OCI-M2 (cell line): ENCODE measurements at regions not wholly inside any gene's neighbourhood (a gene's known extent, or its start where the extent isn't known, plus 50 kb on each side); places are given as distances from the start of the nearest gene placed in this dataset.

Source experiments
- DNase-seq: peaks from one replicate; lab custom pipeline; 2025; ENCODE audit not compliant: unreplicated experiment; lab: John Stamatoyannopoulos, UW

- no peak for DNase-seq
These were observed 803.3 kb upstream of the CELF4 start for GRCh38 chr18:38368886-38369285.

DNA sequence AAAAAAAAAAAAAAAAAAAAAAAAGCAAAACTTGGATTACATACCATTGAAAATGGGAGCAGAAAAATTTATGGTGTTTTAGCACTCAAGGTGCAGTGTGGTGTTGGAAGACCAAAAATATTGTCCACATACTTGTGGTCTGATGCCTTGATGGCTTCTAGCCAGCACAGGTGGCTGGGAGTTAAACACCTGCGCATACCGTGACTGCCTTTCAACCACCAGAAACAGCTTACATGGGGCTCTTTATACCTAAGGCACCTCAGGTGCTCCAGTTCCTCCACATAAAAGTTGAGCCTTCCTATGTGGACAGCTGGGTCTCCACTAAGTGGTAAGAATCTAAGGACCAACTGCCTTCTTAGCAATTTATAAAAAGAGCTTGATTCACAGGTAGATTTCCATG lies 802.6 kb upstream of the CELF4 start:
- no peak for DNase-seq

DNA sequence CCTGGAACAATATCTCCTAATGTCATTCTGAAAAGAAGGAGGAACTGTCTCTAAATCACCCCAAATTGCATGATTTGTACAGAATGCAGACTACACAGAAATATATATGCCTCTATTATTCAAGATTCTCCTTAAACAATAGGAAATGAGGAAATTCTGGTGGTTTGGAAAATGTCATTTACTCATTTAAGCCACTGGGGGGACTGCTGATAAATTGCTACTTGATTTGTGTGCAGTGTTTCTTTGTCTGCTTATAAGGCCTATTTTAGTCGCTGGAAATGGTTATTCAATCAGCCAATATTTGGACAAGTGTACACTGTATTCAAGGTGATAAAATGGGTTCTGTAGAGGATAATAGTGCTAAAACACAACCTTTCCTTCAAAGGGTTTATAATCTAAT lies 801.9 kb upstream of the CELF4 start:
- DNase-seq, result no peak

DNA sequence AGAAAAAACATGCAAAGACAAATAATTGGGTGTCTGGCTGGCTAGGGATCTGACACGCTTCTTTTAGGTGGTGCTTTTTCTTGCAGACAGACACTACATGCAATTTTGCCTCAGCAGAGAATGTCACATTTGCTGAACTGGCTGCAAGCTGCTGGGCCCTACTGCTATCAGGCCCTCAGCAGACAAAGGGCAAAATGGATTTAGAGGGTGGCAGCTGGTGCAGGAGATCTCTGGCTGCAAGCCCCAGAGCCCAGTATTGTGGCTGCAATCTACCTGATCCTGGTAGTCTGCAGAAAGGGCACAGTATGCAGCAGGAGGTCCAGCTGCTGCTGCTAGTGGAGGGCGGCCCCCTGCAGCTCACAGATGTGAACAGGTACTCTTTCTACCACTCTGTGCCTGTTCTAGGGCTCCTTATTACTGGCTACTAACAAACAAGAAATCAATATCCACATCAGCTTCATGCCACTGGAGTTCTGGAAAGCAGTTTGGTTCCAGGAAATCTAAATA lies 796.7 kb upstream of the CELF4 start:
- no peak for DNase-seq

GRCh38 chr18:38358805-38359657 lies 793.4 kb upstream of the CELF4 start:
- DNase-seq, result no peak

DNA sequence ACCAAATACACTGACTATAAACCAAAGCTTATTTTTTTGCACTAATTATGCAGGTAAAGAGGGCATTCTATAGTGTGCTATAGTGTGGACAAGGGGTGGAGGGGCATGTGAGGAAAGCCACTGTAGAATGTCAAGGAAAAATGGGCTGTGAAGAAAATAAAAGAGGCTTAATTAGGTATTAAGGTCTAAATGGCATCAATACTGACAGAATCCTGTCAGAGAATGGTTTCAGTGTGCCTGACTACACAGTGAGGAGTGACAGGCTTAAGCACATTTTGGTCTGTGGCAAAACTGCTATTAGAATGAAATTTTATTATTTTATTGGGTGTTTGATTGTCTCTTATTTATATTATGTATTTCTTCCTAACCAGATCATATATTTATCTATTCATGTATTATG lies 787.6 kb upstream of the CELF4 start:
- DNase-seq, result no peak

DNA sequence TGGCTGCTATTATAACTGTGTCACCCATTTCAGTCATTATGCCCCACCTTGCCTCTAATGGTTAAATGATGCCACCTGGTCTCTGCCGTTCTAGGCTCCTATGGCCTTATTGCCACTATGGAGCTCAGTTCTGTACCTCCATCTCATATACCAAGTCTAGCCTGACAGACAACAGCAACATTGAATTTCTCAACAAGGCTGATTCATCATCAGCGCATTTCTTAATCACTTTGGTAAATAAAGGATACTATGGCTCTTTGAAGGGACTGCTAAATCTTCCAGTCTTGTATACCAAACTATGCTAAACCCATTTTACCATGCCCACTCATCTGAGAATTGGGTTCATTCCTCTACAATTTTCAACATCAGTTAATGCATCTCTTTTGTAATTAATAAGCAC lies 784.5 kb upstream of the CELF4 start:
- no peak for DNase-seq

DNA sequence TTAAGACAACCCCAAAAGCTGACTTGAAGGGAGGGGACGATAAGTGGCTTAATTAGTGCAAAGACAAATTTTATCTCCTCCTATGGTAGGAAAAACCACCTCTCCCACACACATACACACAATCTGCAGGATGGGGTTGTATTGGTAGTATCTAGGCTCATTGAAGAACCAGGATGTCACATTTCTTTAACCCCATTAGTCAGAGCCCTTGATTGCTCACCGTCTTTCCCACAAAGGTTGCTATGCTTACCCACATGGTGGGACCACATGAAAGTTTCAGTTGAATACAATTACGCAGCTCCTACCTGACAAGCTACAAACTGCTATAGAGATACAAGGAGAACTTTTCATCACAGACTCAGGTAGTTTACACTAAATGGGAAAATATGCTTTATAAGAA lies 765.0 kb upstream of the CELF4 start:
- no peak for DNase-seq

DNA sequence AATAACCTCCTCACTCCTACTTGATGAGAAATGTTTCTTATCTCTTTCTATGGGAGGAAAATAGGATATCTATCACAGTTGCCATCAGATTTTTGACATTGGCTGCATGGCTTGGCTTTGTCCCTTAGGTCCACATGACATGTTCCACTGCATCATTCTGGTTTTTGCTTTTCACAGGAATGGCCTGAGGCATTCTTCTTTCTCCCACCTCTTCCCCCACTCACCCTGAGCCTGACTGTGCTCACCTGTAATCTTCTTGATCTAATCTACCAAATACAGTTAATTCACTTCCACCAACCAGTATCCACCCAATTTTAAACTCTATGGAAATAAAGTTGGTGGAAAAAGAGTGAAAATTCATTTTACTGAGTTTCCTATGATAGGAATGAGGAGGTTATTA lies 763.5 kb upstream of the CELF4 start:
- no peak for DNase-seq

DNA sequence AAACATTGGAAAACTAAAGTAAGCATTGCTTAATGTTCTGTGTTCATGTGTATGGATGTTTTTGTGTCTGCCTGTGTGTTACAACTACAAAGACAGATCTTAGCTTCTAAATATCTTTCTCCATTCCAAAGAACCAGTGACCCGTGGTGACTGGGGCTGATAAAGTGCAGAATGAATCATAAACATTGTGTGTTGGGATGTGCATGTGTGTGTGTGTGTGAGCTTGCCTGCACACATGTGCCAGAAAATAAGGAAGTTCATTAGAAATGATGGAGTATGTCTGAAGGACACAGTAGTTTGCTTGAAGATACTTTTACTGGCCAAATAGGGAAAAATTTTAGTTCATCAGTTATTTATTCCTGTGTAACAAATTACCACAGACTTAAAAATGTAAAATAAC lies 756.6 kb upstream of the CELF4 start:
- no peak for DNase-seq

GRCh38 chr18:38321262-38321661 lies 755.7 kb upstream of the CELF4 start:
- DNase-seq, result no peak

GRCh38 chr18:38318416-38318815 lies 752.8 kb upstream of the CELF4 start:
- no peak for DNase-seq

DNA sequence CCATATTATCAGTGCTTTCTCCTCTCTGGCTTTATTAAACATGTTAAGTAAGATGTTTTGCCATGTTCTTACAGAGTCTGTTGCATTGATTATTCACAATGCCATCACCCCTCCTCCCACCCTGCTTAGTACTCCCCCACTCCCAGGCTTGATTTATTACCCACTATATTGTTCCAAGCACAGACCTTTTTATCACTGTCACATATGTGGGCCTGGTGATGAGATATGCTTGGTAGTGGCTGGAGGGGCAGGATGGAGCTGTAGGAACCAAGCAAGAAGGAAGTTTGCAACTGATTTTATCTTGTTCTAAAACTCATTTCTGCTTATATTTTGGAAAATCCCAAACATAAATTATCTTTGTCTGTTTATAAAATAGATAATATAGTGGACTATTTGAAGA lies 748.2 kb upstream of the CELF4 start:
- no peak for DNase-seq

DNA sequence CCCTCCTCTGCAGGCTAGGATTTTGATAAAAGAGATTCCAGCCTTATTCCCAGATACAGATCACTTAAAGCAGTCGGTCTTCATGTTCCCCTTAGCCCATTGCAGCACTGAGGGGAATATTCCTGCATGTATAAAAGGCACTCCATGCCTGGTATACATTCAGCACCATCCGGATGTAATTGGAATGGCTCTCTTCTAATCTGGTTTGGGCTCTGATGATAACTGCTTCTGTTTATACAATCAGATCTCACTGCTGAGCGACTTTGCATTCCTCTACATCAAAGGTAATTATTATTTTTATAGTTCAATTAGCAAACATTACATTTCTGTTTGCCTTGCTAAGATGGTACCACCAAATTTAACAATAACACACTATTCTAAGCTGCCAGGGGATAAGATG lies 746.9 kb upstream of the CELF4 start:
- no peak for DNase-seq

GRCh38 chr18:38310936-38311335 lies 745.3 kb upstream of the CELF4 start:
- DNase-seq, result no peak

GRCh38 chr18:38307914-38308313 lies 742.3 kb upstream of the CELF4 start:
- DNase-seq, result no peak

GRCh38 chr18:38305961-38306360 lies 740.4 kb upstream of the CELF4 start:
- DNase-seq, result no peak

- DNase-seq, result no peak
These were observed 736.0 kb upstream of the CELF4 start for GRCh38 chr18:38301621-38302020.

GRCh38 chr18:38297910-38298309 lies 732.3 kb upstream of the CELF4 start:
- no peak for DNase-seq

GRCh38 chr18:38290229-38290628 lies 724.6 kb upstream of the CELF4 start:
- DNase-seq, result no peak

GRCh38 chr18:38284972-38285371 lies 719.4 kb upstream of the CELF4 start:
- no peak for DNase-seq

DNA sequence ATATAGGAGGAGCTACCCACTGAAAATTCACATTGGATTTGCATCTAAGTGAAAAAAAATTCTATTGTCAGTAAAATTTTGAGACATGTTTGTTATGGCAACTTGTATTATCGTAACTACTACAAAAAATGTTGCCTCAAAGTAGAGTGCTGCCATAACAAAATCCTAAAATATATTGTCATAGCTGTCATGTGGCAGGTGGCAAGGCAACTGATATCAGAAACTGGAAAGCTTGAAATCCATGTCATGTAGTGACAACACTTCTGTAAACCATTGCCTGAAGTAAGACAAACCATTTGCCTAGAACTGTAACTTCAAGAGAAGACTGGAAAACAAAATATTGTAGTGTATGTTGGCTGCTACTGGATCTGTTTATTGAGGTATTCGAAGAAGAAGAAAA lies 697.5 kb upstream of the CELF4 start:
- no peak for DNase-seq

GRCh38 chr18:38262661-38263060 lies 697.1 kb upstream of the CELF4 start:
- no peak for DNase-seq
